GM18861 (cell line): ENCODE measurements at regions not wholly inside any gene's neighbourhood (a gene's known extent, or its start where the extent isn't known, plus 50 kb on each side); places are given as distances from the start of the nearest gene placed in this dataset.
"Not testable (repeated sequence)": the region's sequence is repeated elsewhere in the genome, so short reads cannot be mapped to it uniquely, and the experiment has no call there.

Source experiments
- ATAC-seq: cut with Tn5 transposase; IDR thresholded peaks from one replicate; pipeline ENCODE4 v1.9.1; 2021; ENCODE audit not compliant: unreplicated experiment

GRCh38 chr9:6105738-6106137, 90.3 kb upstream of the RANBP6 start:
- no peak for ATAC-seq

GRCh38 chr9:6104406-6104805, 89.0 kb upstream of the RANBP6 start:
- not testable (repeated sequence) for ATAC-seq

GRCh38 chr9:6103911-6104310, 88.5 kb upstream of the RANBP6 start:
- ATAC-seq, result not testable (repeated sequence)

- ATAC-seq, result not testable (repeated sequence)
Measured at GRCh38 chr9:6102336-6102987, 87.0 kb upstream of the RANBP6 start.

GRCh38 chr9:6101725-6102124, 86.3 kb upstream of the RANBP6 start:
- ATAC-seq, result not testable (repeated sequence)

GRCh38 chr9:6099346-6099745, 83.9 kb upstream of the RANBP6 start:
- ATAC-seq, result not testable (repeated sequence)

GRCh38 chr9:6098431-6098830, 83.0 kb upstream of the RANBP6 start:
- no peak for ATAC-seq

- ATAC-seq, result no peak
Measured at GRCh38 chr9:6096821-6097220, 81.4 kb upstream of the RANBP6 start.

- no peak for ATAC-seq
Measured at GRCh38 chr9:6090277-6091210, 75.1 kb upstream of the RANBP6 start.

- ATAC-seq, result no peak
Measured at GRCh38 chr9:6089300-6089699, 73.9 kb upstream of the RANBP6 start.

GRCh38 chr9:6086006-6086655, 70.7 kb upstream of the RANBP6 start:
- ATAC-seq, result no peak

- ATAC-seq, result peak; percentile 76
Measured at GRCh38 chr9:6080154-6080716, 64.8 kb upstream of the RANBP6 start.

- no peak for ATAC-seq
Measured at GRCh38 chr9:6079386-6079785, 64.0 kb upstream of the RANBP6 start.

GRCh38 chr9:6078382-6079105, 63.1 kb upstream of the RANBP6 start:
- ATAC-seq, result no peak

- no peak for ATAC-seq
Measured at GRCh38 chr9:6076851-6077250, 61.4 kb upstream of the RANBP6 start.

GRCh38 chr9:6073731-6074130, 58.3 kb upstream of the RANBP6 start:
- no peak for ATAC-seq

- no peak for ATAC-seq
Measured at GRCh38 chr9:6072865-6073264, 57.4 kb upstream of the RANBP6 start.

- ATAC-seq, result no peak
Measured at GRCh38 chr9:6072453-6072852, 57.0 kb upstream of the RANBP6 start.

GRCh38 chr9:6068983-6069382, 53.6 kb upstream of the RANBP6 start:
- ATAC-seq, result peak; percentile 95

GRCh38 chr9:6067426-6067825, 52.0 kb upstream of the RANBP6 start:
- ATAC-seq, result no peak
